A673 (cell line): ENCODE measurements at regions not wholly inside any gene's neighbourhood (a gene's known extent, or its start where the extent isn't known, plus 50 kb on each side); places are given as distances from the start of the nearest gene placed in this dataset.

Experiments used
- BruUV-seq: library from RNA; stranded (reverse); fragments of 400-500 nt; replicated peaks from 2 replicates; lab custom pipeline; 2021; lab: Mats Ljungman, UMichigan
- CTCF ChIA-PET: fragments of 300-600 bp; sonication (Branson Sonifier 250); formaldehyde crosslinking; loops from one replicate; lab custom pipeline; 2022; ENCODE audit warnings: antibody characterized with exemption; lab: Charles Lee
- POLR2A ChIA-PET: fragments of 300-600 bp; sonication (Branson Sonifier 250); formaldehyde crosslinking; loops from one replicate; lab custom pipeline; 2022; ENCODE audit warnings: antibody characterized with exemption; ENCODE audit not compliant: low non-redundant PET; lab: Charles Lee
- DNase-seq: peaks from one replicate; pipeline ENCODE4 v3.0.0-alpha.2; 2015; ENCODE audit warnings: low spot score
- H3K27ac ChIP-seq: fragments of 200-600 bp; sonication (generic); 2 replicates; pipeline ENCODE4 v1.5.1; 2016; ENCODE audit warnings: mixed run types, low read depth, mild to moderate bottlenecking, mixed read lengths, antibody characterized with exemption, low read length; ENCODE audit not compliant: poor library complexity, severe bottlenecking
- H3K27me3 ChIP-seq: fragments of 200-600 bp; sonication (generic); replicated peaks from 2 replicates; pipeline ENCODE4 v1.6.1; 2017; ENCODE audit warnings: mixed run types, low read depth, mild to moderate bottlenecking, mixed read lengths, antibody characterized with exemption, low read length; ENCODE audit not compliant: insufficient read depth, poor library complexity
- H3K36me3 ChIP-seq: fragments of 200-600 bp; sonication (generic); 2 replicates; pipeline ENCODE4 v1.6.1; 2016; ENCODE audit warnings: mixed run types, mild to moderate bottlenecking, mixed read lengths, antibody characterized with exemption, low read length; ENCODE audit not compliant: insufficient read depth, poor library complexity, severe bottlenecking
- H3K4me1 ChIP-seq: fragments of 200-600 bp; sonication (generic); 2 replicates; pipeline ENCODE4 v1.6.1; 2017; ENCODE audit warnings: mixed run types, mild to moderate bottlenecking, mixed read lengths, antibody characterized with exemption, low read length; ENCODE audit not compliant: insufficient read depth, poor library complexity, severe bottlenecking
- H3K4me3 ChIP-seq: fragments of 200-600 bp; sonication (generic); 2 replicates; pipeline ENCODE4 v1.5.1; 2016; ENCODE audit warnings: low read depth, mixed run types, mild to moderate bottlenecking, mixed read lengths, low read length; ENCODE audit not compliant: poor library complexity, severe bottlenecking
- H3K9me3 ChIP-seq: fragments of 200-600 bp; sonication (generic); 2 replicates; pipeline ENCODE4 v1.6.1; 2016; ENCODE audit warnings: mixed run types, low read depth, mild to moderate bottlenecking, mixed read lengths, antibody characterized with exemption, low read length; ENCODE audit not compliant: poor library complexity, severe bottlenecking
- EZH2 ChIP-seq: fragments of 200-600 bp; sonication (generic); IDR thresholded peaks from 2 replicates; pipeline ENCODE4 v1.6.1; 2017; ENCODE audit warnings: borderline replicate concordance, low read depth, mild to moderate bottlenecking, mixed read lengths, antibody characterized with exemption, low read length; ENCODE audit not compliant: poor library complexity, severe bottlenecking
- intact Hi-C: fragments of 100-400 bp; cut with micrococcal nuclease; formaldehyde crosslinking; loops from one replicate; pipeline ENCODE4 v1.10.0; 2022; ENCODE audit not compliant: unreplicated experiment
- TF ChIP-seq, protein P1 (sequence below): fragments of 300-800, 200-600 bp; sonication (generic); conservative IDR thresholded peaks from 2 replicates; pipeline ENCODE4 v1.5.1; 2017; ENCODE audit warnings: low read depth, mild to moderate bottlenecking, antibody characterized with exemption, low read length, moderate library complexity, mixed read lengths

DNA sequence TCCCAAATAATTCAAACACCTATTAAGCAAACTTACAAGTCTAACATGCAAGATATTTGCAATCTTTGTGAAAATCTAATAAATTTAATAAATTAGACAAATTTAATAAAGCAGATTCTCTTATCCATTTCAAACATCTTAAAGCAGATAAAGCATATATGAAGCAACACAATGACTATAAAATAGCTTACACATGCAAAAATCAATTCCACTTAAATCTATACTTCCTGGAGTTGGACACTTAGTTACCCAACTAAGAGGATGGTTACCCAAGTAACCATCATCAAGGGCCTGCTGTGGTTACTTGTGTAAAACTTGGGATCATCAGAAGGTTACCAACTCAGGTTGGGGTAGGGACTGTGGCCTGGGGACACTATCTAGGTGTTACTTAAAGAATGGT lies 206.8 kb downstream of the CD47 start:
- Histone ChIP-seq H3K27ac (no peak overlapping the region), H3K4me3 (no peak overlapping the region), H3K27me3 (no peaks in the 10 kb centered on the region), H3K36me3 (no peaks in the 10 kb centered on the region), H3K4me1 (no peaks in the 10 kb centered on the region), H3K9me3 (peaks cover under 1% of the 10 kb centered on the region)
- CTCF ChIA-PET, result no interaction called here
- POLR2A ChIA-PET, result no interaction called here
- TF ChIP-seq, protein P1, sequence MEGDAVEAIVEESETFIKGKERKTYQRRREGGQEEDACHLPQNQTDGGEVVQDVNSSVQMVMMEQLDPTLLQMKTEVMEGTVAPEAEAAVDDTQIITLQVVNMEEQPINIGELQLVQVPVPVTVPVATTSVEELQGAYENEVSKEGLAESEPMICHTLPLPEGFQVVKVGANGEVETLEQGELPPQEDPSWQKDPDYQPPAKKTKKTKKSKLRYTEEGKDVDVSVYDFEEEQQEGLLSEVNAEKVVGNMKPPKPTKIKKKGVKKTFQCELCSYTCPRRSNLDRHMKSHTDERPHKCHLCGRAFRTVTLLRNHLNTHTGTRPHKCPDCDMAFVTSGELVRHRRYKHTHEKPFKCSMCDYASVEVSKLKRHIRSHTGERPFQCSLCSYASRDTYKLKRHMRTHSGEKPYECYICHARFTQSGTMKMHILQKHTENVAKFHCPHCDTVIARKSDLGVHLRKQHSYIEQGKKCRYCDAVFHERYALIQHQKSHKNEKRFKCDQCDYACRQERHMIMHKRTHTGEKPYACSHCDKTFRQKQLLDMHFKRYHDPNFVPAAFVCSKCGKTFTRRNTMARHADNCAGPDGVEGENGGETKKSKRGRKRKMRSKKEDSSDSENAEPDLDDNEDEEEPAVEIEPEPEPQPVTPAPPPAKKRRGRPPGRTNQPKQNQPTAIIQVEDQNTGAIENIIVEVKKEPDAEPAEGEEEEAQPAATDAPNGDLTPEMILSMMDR, result no peak
- TF ChIP-seq EZH2, result no peak
- no TSS peak for BruUV-seq
- DNase-seq, result no peak
- intact Hi-C loops, result no loop called here

DNA sequence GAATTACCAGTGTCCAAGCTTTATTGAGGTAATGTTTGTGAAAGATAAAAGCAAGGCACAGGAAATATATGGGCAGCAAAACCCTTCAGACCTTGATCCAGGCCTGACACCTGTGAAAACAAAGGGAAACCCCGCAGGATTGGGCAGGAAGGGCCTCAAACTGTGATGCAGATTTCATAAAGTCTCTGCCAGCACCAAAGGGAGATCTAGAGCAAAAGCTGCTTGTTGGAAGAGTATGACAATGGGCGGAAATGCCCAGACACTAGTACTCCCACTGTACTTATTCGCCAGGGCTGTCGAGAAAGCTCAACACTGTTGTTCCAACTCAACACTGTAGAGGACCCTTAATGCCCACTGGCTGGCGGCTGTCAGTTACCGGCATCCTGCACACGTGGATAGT lies 207.9 kb downstream of the CD47 start:
- CTCF ChIA-PET, result no interaction called here
- TF ChIP-seq, protein P1, result no peak
- no peak for TF ChIP-seq EZH2

DNA sequence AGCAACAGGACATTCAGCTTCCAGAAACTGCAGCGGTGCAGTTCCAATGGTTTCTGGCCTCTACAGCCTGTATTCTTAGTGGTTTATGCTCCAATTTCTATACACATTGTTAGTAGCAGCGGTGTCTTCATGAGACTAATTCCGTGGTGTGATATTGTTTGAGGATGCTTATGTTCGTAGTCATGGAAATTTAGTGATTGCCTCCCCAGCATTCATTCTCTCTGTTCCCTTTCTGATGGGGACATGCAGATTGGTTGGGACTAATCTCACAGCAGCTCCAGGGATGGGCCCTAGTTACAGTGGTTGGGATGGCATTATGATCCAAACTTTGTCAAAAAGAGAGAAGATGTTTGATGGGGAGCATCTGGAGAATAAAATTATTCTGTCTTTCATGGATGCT lies 208.6 kb downstream of the CD47 start:
- H3K9me3 ChIP-seq, result no peaks in the 10 kb centered on the region
- H3K36me3 ChIP-seq, result no peaks in the 10 kb centered on the region
- POLR2A ChIA-PET, result no interaction called here
- intact Hi-C loops, result no loop called here
- no TSS peak for BruUV-seq
- no peaks in the 10 kb centered on the region for H3K4me1 ChIP-seq
- CTCF ChIA-PET, result no interaction called here
- H3K4me3 ChIP-seq, result no peak overlapping the region
- no peak for DNase-seq
- no peaks in the 10 kb centered on the region for H3K27me3 ChIP-seq
- no peak overlapping the region for H3K27ac ChIP-seq
- TF ChIP-seq, protein P1, result no peak
- TF ChIP-seq EZH2, result no peak

More for the DNA sequence above, 207.9 kb downstream of the CD47 start:
- H3K36me3 ChIP-seq, result no peaks in the 10 kb centered on the region
- DNase-seq, result no peak
- no TSS peak for BruUV-seq
- H3K9me3 ChIP-seq, result no peaks in the 10 kb centered on the region
- H3K4me1 ChIP-seq, result no peaks in the 10 kb centered on the region
- POLR2A ChIA-PET, result no interaction called here
- intact Hi-C loops, result no loop called here
- H3K4me3 ChIP-seq, result no peak overlapping the region
- no peaks in the 10 kb centered on the region for H3K27me3 ChIP-seq
- H3K27ac ChIP-seq, result no peak overlapping the region
